Islet precursor cell (in vitro differentiated cells): ENCODE measurements at regions not wholly inside any gene's neighbourhood (a gene's known extent, or its start where the extent isn't known, plus 50 kb on each side); places are given as distances from the start of the nearest gene placed in this dataset.
"Not testable (repeated sequence)": the region's sequence is repeated elsewhere in the genome, so short reads cannot be mapped to it uniquely, and the experiment has no call there.

ENCODE experiments used
- DNase-seq: peaks from one replicate; pipeline ENCODE4 v3.0.0-alpha.2; 2018

GRCh38 chr4:181757910-181758660 lies 485.1 kb upstream of the TENM3 start:
- no peak for DNase-seq

- no peak for DNase-seq
Observed at GRCh38 chr4:181760560-181760959, 482.6 kb upstream of the TENM3 start.

- DNase-seq, result no peak
Observed at GRCh38 chr4:181761156-181761555, 482.0 kb upstream of the TENM3 start.

GRCh38 chr4:181766061-181766548 lies 477.1 kb upstream of the TENM3 start:
- no peak for DNase-seq

GRCh38 chr4:181770971-181771370 lies 472.2 kb upstream of the TENM3 start:
- no peak for DNase-seq

GRCh38 chr4:181775298-181775697 lies 467.9 kb upstream of the TENM3 start:
- no peak for DNase-seq

- DNase-seq, result no peak
Observed at GRCh38 chr4:181776264-181777054, 466.7 kb upstream of the TENM3 start.

- no peak for DNase-seq
Observed at GRCh38 chr4:181777518-181777917, 465.7 kb upstream of the TENM3 start.

GRCh38 chr4:181784881-181785280 lies 458.3 kb upstream of the TENM3 start:
- no peak for DNase-seq

- no peak for DNase-seq
Observed at GRCh38 chr4:181792641-181793040, 450.6 kb upstream of the TENM3 start.

- DNase-seq, result no peak
Observed at GRCh38 chr4:181793096-181793495, 450.1 kb upstream of the TENM3 start.

- no peak for DNase-seq
Observed at GRCh38 chr4:181796502-181796901, 446.7 kb upstream of the TENM3 start.

- no peak for DNase-seq
Observed at GRCh38 chr4:181798536-181798935, 444.7 kb upstream of the TENM3 start.

- DNase-seq, result no peak
Observed at GRCh38 chr4:181799561-181800069, 443.6 kb upstream of the TENM3 start.

GRCh38 chr4:181802207-181802606 lies 441.0 kb upstream of the TENM3 start:
- DNase-seq, result no peak

- no peak for DNase-seq
Observed at GRCh38 chr4:181807771-181808170, 435.4 kb upstream of the TENM3 start.

- DNase-seq, result no peak
Observed at GRCh38 chr4:181810711-181811110, 432.5 kb upstream of the TENM3 start.

- not testable (repeated sequence) for DNase-seq
Observed at GRCh38 chr4:181811550-181811949, 431.7 kb upstream of the TENM3 start.

- DNase-seq, result no peak
Observed at GRCh38 chr4:181819946-181820345, 423.3 kb upstream of the TENM3 start.

- no peak for DNase-seq
Observed at GRCh38 chr4:181820553-181820952, 422.6 kb upstream of the TENM3 start.

GRCh38 chr4:181821039-181822004 lies 421.9 kb upstream of the TENM3 start:
- no peak for DNase-seq

- DNase-seq, result no peak
Observed at GRCh38 chr4:181822005-181822375, 421.2 kb upstream of the TENM3 start.

GRCh38 chr4:181823183-181823582 lies 420.0 kb upstream of the TENM3 start:
- no peak for DNase-seq
